Fibroblast of lung (primary cell): ENCODE measurements at regions not wholly inside any gene's neighbourhood (a gene's known extent, or its start where the extent isn't known, plus 50 kb on each side); places are given as distances from the start of the nearest gene placed in this dataset.

Experiments
- DNase-seq, 2 donors: peaks; one replicate each; pipeline versions ENCODE4 v3.0.0 to v3.0.0-alpha.2; 2010; ENCODE audit warnings: low read depth in 2 of 2
- H2AFZ ChIP-seq: 2 replicates; pipeline ENCODE4 v1.5.1; 2012; ENCODE audit warnings: low read length, control low read depth, inconsistent platforms
- H3K27ac ChIP-seq: 2 replicates; pipeline ENCODE4 v1.5.1; 2011; ENCODE audit warnings: low read length, control low read depth; ENCODE audit not compliant: insufficient read depth
- H3K27me3 ChIP-seq: 2 replicates; pipeline ENCODE4 v1.5.1; 2011; ENCODE audit warnings: mild to moderate bottlenecking, low read length; ENCODE audit not compliant: control insufficient read depth, insufficient read depth
- H3K36me3 ChIP-seq: 2 replicates; pipeline ENCODE4 v1.5.1; 2011; ENCODE audit warnings: low read length; ENCODE audit not compliant: control insufficient read depth, insufficient read depth
- H3K4me1 ChIP-seq: 2 replicates; pipeline ENCODE4 v1.5.1; 2011; ENCODE audit warnings: low read length; ENCODE audit not compliant: control insufficient read depth, insufficient read depth; ENCODE audit errors: extremely low read depth
- H3K4me2 ChIP-seq: 2 replicates; pipeline ENCODE4 v1.5.1; 2011; ENCODE audit warnings: low read length, control low read depth; ENCODE audit not compliant: insufficient read depth; ENCODE audit errors: extremely low read depth
- H3K4me3 ChIP-seq, 4 experiments: fragments of 200-600 bp in 1 of 4; sonication (generic) in 1 of 4; replicated peaks in 1 of 4; 2 replicates each; pipeline ENCODE4 v1.5.1; 2011 to 2016; ENCODE audit warnings: low read length in 4 of 4, low read depth in 3 of 4, mild to moderate bottlenecking in 3 of 4, control low read depth in 2 of 4, inconsistent platforms in 1 of 4, mixed read lengths in 1 of 4; ENCODE audit not compliant: insufficient read depth in 1 of 4; ENCODE audit errors: control extremely low read depth in 1 of 4
- H3K79me2 ChIP-seq: 2 replicates; pipeline ENCODE4 v1.5.1; 2012; ENCODE audit warnings: mild to moderate bottlenecking, low read length, inconsistent platforms; ENCODE audit not compliant: control insufficient read depth, insufficient read depth
- H3K9ac ChIP-seq: 2 replicates; pipeline ENCODE4 v1.5.1; 2011; ENCODE audit warnings: mild to moderate bottlenecking, low read length, control low read depth; ENCODE audit not compliant: insufficient read depth
- H3K9me3 ChIP-seq: 2 replicates; pipeline ENCODE4 v1.5.1; 2012; ENCODE audit warnings: low read depth, low read length; ENCODE audit not compliant: control insufficient read depth, insufficient read depth
- H4K20me1 ChIP-seq: 2 replicates; pipeline ENCODE4 v1.5.1; 2011; ENCODE audit warnings: low read length; ENCODE audit not compliant: control insufficient read depth, insufficient read depth; ENCODE audit errors: extremely low read depth
- CTCF ChIP-seq, 2 donors: IDR thresholded peaks in 1 of 2; conservative IDR thresholded peaks in 1 of 2; 1 replicate in 1 of 2; 2 replicates in 1 of 2; pipeline ENCODE4 v1.5.1; 2011 to 2012; ENCODE audit warnings: low read length in 2 of 2, control low read depth in 1 of 2, inconsistent platforms in 1 of 2, low read depth in 1 of 2, mild to moderate bottlenecking in 1 of 2
- EZH2 ChIP-seq: IDR thresholded peaks from 2 replicates; pipeline ENCODE4 v1.5.1; 2012; ENCODE audit warnings: low read length, control low read depth, mild to moderate bottlenecking; ENCODE audit errors: missing control alignments

- no peaks in the 10 kb centered on the region for H4K20me1 ChIP-seq
- H3K4me3 ChIP-seq: no peak overlapping the region
- no peaks in the 10 kb centered on the region for H3K36me3 ChIP-seq
- no peaks in the 10 kb centered on the region for H3K79me2 ChIP-seq
- no peak overlapping the region for H3K27ac ChIP-seq
- TF ChIP-seq EZH2 (no peak), CTCF (conservative IDR thresholded peaks at IDR 0.05 in 1 of 2, IDR thresholded peaks at IDR 0.05 in 1 of 2; ENCODE audit: low read depth in 1 of 2, low read length in 2 of 2) (no peak)
- no peaks in the 10 kb centered on the region for H3K27me3 ChIP-seq
- H3K4me1 ChIP-seq: no peaks in the 10 kb centered on the region
- no peak overlapping the region for H2AFZ ChIP-seq
- H3K9me3 ChIP-seq: no peaks in the 10 kb centered on the region
- H3K4me2 ChIP-seq: no peak overlapping the region
- H3K9ac ChIP-seq: no peak overlapping the region
- no peak for DNase-seq
These were observed 56.2 kb upstream of the DPYSL4 start for GRCh38 chr10:132130286-132131265.

GRCh38 chr10:132131581-132132420 lies 54.9 kb upstream of the DPYSL4 start:
- Histone ChIP-seq H3K79me2 (no peaks in the 10 kb centered on the region), H3K27me3 (no peaks in the 10 kb centered on the region), H3K9ac (no peak overlapping the region), H3K4me2 (no peak overlapping the region), H3K36me3 (no peaks in the 10 kb centered on the region), H3K4me3 (no peak overlapping the region), H3K4me1 (no peaks in the 10 kb centered on the region), H3K9me3 (no peaks in the 10 kb centered on the region), H3K27ac (no peak overlapping the region), H4K20me1 (no peaks in the 10 kb centered on the region), H2AFZ (no peak overlapping the region)
- no peak for TF ChIP-seq EZH2
- no peak for TF ChIP-seq CTCF (conservative IDR thresholded peaks at IDR 0.05 in 1 of 2, IDR thresholded peaks at IDR 0.05 in 1 of 2; ENCODE audit: low read depth in 1 of 2, low read length in 2 of 2)
- DNase-seq: no peak

- Histone ChIP-seq H3K4me3 (no peak overlapping the region), H3K4me1 (no peaks in the 10 kb centered on the region), H3K36me3 (no peaks in the 10 kb centered on the region), H3K27me3 (no peaks in the 10 kb centered on the region), H3K9ac (no peak overlapping the region), H3K79me2 (no peaks in the 10 kb centered on the region), H3K4me2 (no peak overlapping the region), H3K9me3 (no peaks in the 10 kb centered on the region), H2AFZ (no peak overlapping the region), H3K27ac (no peak overlapping the region), H4K20me1 (no peaks in the 10 kb centered on the region)
- no peak for DNase-seq
- TF ChIP-seq EZH2: no peak
- no peak for TF ChIP-seq CTCF (conservative IDR thresholded peaks at IDR 0.05 in 1 of 2, IDR thresholded peaks at IDR 0.05 in 1 of 2; ENCODE audit: low read depth in 1 of 2, low read length in 2 of 2)
These were observed 54.3 kb upstream of the DPYSL4 start for GRCh38 chr10:132132421-132132841.
